SK-N-SH treated with all-trans-retinoic acid at 6 μM for 48 hours (cell line): ENCODE measurements at regions not wholly inside any gene's neighbourhood (a gene's known extent, or its start where the extent isn't known, plus 50 kb on each side); places are given as distances from the start of the nearest gene placed in this dataset.

Source experiments
- ATAC-seq: fragments of 200-7000 bp; cut with Tn5 transposase; 3 replicates; pipeline ENCODE4 v1.9.1; 2020; ENCODE audit warnings: mild to moderate bottlenecking, moderate library complexity
- ARNTL ChIP-seq: fragments of 450-650 bp; formaldehyde crosslinking; IDR thresholded peaks from 2 replicates; pipeline ENCODE4 v1.5.0; 2020; ENCODE audit warnings: low read depth, mild to moderate bottlenecking, moderate library complexity, borderline replicate concordance
- BACH2 ChIP-seq: fragments of 250-450 bp; sonication (Bioruptor Pico); IDR thresholded peaks from 2 replicates; pipeline ENCODE4 v1.9.0; 2021; ENCODE audit warnings: mild to moderate bottlenecking, borderline replicate concordance
- CREB5 ChIP-seq: fragments of 250-450 bp; sonication (Bioruptor Pico); IDR thresholded peaks from 2 replicates; pipeline ENCODE4 v1.5.1; 2020; ENCODE audit warnings: low read depth, mild to moderate bottlenecking, moderate library complexity
- CSDC2 ChIP-seq: fragments of 250-450 bp; sonication (Bioruptor Pico); IDR thresholded peaks from 2 replicates; pipeline ENCODE4 v1.5.0; 2020; ENCODE audit warnings: mild to moderate bottlenecking, moderate library complexity
- CSRNP3 ChIP-seq: fragments of 250-450 bp; sonication (Bioruptor Pico); IDR thresholded peaks from 2 replicates; pipeline ENCODE4 v1.5.1; 2021; ENCODE audit warnings: mild to moderate bottlenecking, moderate library complexity
- ESRRG ChIP-seq: fragments of 250-450 bp; sonication (Bioruptor Pico); IDR thresholded peaks from 2 replicates; pipeline ENCODE4 v1.6.1; 2021; ENCODE audit warnings: mild to moderate bottlenecking
- GLIS3 ChIP-seq: fragments of 250-450 bp; sonication (Bioruptor Pico); IDR thresholded peaks from 2 replicates; pipeline ENCODE4 v1.5.0; 2020; ENCODE audit warnings: mild to moderate bottlenecking, moderate library complexity
- ISL1 ChIP-seq: fragments of 250-450 bp; sonication (Bioruptor Pico); IDR thresholded peaks from 2 replicates; pipeline ENCODE4 v2.1.2; 2022; ENCODE audit warnings: mild to moderate bottlenecking, moderate library complexity
- OSR1 ChIP-seq: fragments of 250-450 bp; sonication (Bioruptor Pico); IDR thresholded peaks from 2 replicates; pipeline ENCODE4 v1.8.0; 2022; ENCODE audit warnings: moderate library complexity, mild to moderate bottlenecking, inconsistent platforms
- PATZ1 ChIP-seq: fragments of 250-450 bp; sonication (Bioruptor Pico); IDR thresholded peaks from 2 replicates; pipeline ENCODE4 v1.8.0; 2020; ENCODE audit warnings: mild to moderate bottlenecking, moderate library complexity, borderline replicate concordance
- POU6F1 ChIP-seq: fragments of 250-450 bp; sonication (Bioruptor Pico); IDR thresholded peaks from 2 replicates; pipeline ENCODE4 v1.8.0; 2021; ENCODE audit warnings: low read depth, mild to moderate bottlenecking, moderate library complexity, borderline replicate concordance
- PPARA ChIP-seq: fragments of 250-450 bp; sonication (Bioruptor Pico); IDR thresholded peaks from 2 replicates; pipeline ENCODE4 v1.5.0; 2020; ENCODE audit warnings: mild to moderate bottlenecking, borderline replicate concordance
- RARB ChIP-seq: fragments of 250-450 bp; sonication (Bioruptor Pico); IDR thresholded peaks from 2 replicates; pipeline ENCODE4 v1.8.0; 2021; ENCODE audit warnings: mild to moderate bottlenecking, moderate library complexity
- TOX ChIP-seq: fragments of 250-450 bp; sonication (Bioruptor Pico); IDR thresholded peaks from 2 replicates; pipeline ENCODE4 v1.8.0; 2021; ENCODE audit warnings: mild to moderate bottlenecking, moderate library complexity, borderline replicate concordance
- TSHZ2 ChIP-seq: fragments of 250-450 bp; sonication (Bioruptor Pico); IDR thresholded peaks from 2 replicates; pipeline ENCODE4 v1.5.0; 2020; ENCODE audit warnings: mild to moderate bottlenecking, moderate library complexity
- ZC3H10 ChIP-seq: fragments of 250-450 bp; sonication (Bioruptor Pico); IDR thresholded peaks from 2 replicates; pipeline ENCODE4 v1.5.1; 2021; ENCODE audit warnings: mild to moderate bottlenecking, moderate library complexity
- ZFP3 ChIP-seq: fragments of 250-450 bp; sonication (Bioruptor Pico); IDR thresholded peaks from 2 replicates; pipeline ENCODE4 v1.5.0; 2020; ENCODE audit warnings: mild to moderate bottlenecking, moderate library complexity
- ZFP30 ChIP-seq: fragments of 450-650 bp; formaldehyde crosslinking; IDR thresholded peaks from 2 replicates; pipeline ENCODE4 v1.5.0; 2022; ENCODE audit warnings: mild to moderate bottlenecking, moderate library complexity
- ZNF565 ChIP-seq: fragments of 450-650 bp; formaldehyde crosslinking; conservative IDR thresholded peaks from 2 replicates; pipeline ENCODE4 v1.5.0; 2020; ENCODE audit warnings: low read depth, mild to moderate bottlenecking, moderate library complexity
- ZNF70 ChIP-seq: fragments of 450-650 bp; formaldehyde crosslinking; IDR thresholded peaks from 2 replicates; pipeline ENCODE4 v1.5.0; 2020; ENCODE audit warnings: mild to moderate bottlenecking, moderate library complexity

- ATAC-seq: no peak
- TF ChIP-seq ZNF70 (CRISPR knock-in tag): no peak
- no peak for TF ChIP-seq ISL1
- no peak for TF ChIP-seq GLIS3 (CRISPR knock-in tag)
- TF ChIP-seq OSR1 (CRISPR knock-in tag): no peak
- TF ChIP-seq TSHZ2 (CRISPR knock-in tag): no peak
- no peak for TF ChIP-seq RARB (CRISPR knock-in tag)
- TF ChIP-seq PATZ1: no peak
- TF ChIP-seq BACH2: no peak
- TF ChIP-seq TOX: no peak
- TF ChIP-seq CREB5 (CRISPR knock-in tag): no peak
Observed at GRCh38 chr12:91651728-91652127, 469.1 kb upstream of the DCN start.

GRCh38 chr12:91643763-91644162 is 461.1 kb upstream of the DCN start:
- TF ChIP-seq CSDC2 (CRISPR knock-in tag) (no peak), ZNF565 (no peak), OSR1 (CRISPR knock-in tag) (no peak), ZFP30 (CRISPR knock-in tag) (no peak), ARNTL (CRISPR knock-in tag) (no peak), BACH2 (no peak), ZNF70 (CRISPR knock-in tag) (no peak), GLIS3 (CRISPR knock-in tag) (no peak), ESRRG (CRISPR knock-in tag) (no peak), ZFP3 (no peak), RARB (CRISPR knock-in tag) (no peak), TOX (no peak), POU6F1 (CRISPR knock-in tag) (no peak), ISL1 (no peak), CSRNP3 (CRISPR knock-in tag) (no peak), PATZ1 (no peak), CREB5 (CRISPR knock-in tag) (no peak), ZC3H10 (CRISPR knock-in tag) (no peak), PPARA (CRISPR knock-in tag) (no peak)
- ATAC-seq: no peak
